Transverse colon (tissue), 4 donors: ENCODE measurements at regions not wholly inside any gene's neighbourhood (a gene's known extent, or its start where the extent isn't known, plus 50 kb on each side); places are given as distances from the start of the nearest gene placed in this dataset.

ENCODE experiments used
- DNase-seq: peaks from one replicate; pipeline ENCODE4 v3.0.0-alpha.2; 2019
- H3K27ac ChIP-seq, 4 donors: fragments of 200-600 bp; sonication (generic); 2 replicates each; pipeline ENCODE4 v1.5.1; 2016 to 2018; ENCODE audit warnings: inconsistent platforms in 4 of 4
- H3K27me3 ChIP-seq: fragments of 200-600 bp; sonication (generic); 2 replicates; pipeline ENCODE4 v1.5.1; 2017; ENCODE audit warnings: inconsistent platforms
- H3K36me3 ChIP-seq, 4 donors: fragments of 200-600 bp; sonication (generic); 2 replicates each; pipeline ENCODE4 v1.5.1; 2017 to 2019; ENCODE audit warnings: inconsistent platforms in 4 of 4
- H3K4me1 ChIP-seq, 4 donors: fragments of 200-600 bp; sonication (generic); 2 replicates each; pipeline ENCODE4 v1.5.1; 2017 to 2020; ENCODE audit warnings: inconsistent platforms in 4 of 4
- H3K4me3 ChIP-seq, 4 donors: fragments of 200-600 bp; sonication (generic); 1 replicate in 1 of 4; 2 replicates in 3 of 4; pipeline versions ENCODE4 v1.5.1 to v1.6.1; 2017 to 2019; ENCODE audit warnings: inconsistent platforms in 4 of 4
- H3K9me3 ChIP-seq, 2 donors: fragments of 200-600 bp; sonication (generic); 2 replicates each; pipeline ENCODE4 v1.5.1; 2017 to 2019; ENCODE audit warnings: inconsistent platforms in 2 of 2
- EP300 ChIP-seq: sonication (generic); formaldehyde crosslinking; IDR thresholded peaks from one replicate; pipeline ENCODE4 v1.6.1; 2017; ENCODE audit warnings: antibody characterized with exemption, low read depth
- POLR2A ChIP-seq: fragments of 450-650 bp; IDR thresholded peaks from one replicate; pipeline ENCODE4 v1.6.1; 2016; ENCODE audit warnings: antibody characterized with exemption, mild to moderate bottlenecking, moderate library complexity
- POLR2AphosphoS5 ChIP-seq, 3 donors: sonication (generic); formaldehyde crosslinking; IDR thresholded peaks; one replicate each; pipeline ENCODE4 v1.6.1; 2016; ENCODE audit warnings: antibody characterized with exemption in 3 of 3
- WGBS, 2 donors: methylation state at CpG; one replicate each; pipeline ENCODE4 v1.1.5; 2018; ENCODE audit warnings: low coverage in 1 of 2; 5-methylcytosine and 5-hydroxymethylcytosine counted together
- in situ Hi-C, 4 donors: fragments of 200-750 bp; cut with MboI; loops; one replicate each; pipeline versions ENCODE4 v1.15.0 to v1.15.1; 2017; ENCODE audit warnings: low sequenced_read_pairs in 3 of 4, low pct_ligation_motif_present in 1 of 4, low pct_unique_long_range_greater_than_20kb in 1 of 4
- intact Hi-C: fragments of 100-400 bp; cut with DNase I; formaldehyde crosslinking; loops from one replicate; pipeline ENCODE4 v1.15.1; 2023; ENCODE audit warnings: low total_unique reads
- TF ChIP-seq, protein P1 (sequence below), 5 experiments: fragments of 200-600 bp in 3 of 5; fragments of 450-650 bp in 2 of 5; sonication (generic) in 3 of 5; IDR thresholded peaks; 1 replicate in 2 of 5; 2 replicates in 3 of 5; pipeline ENCODE4 v1.5.1; 2016 to 2017; ENCODE audit warnings: antibody characterized with exemption in 5 of 5, inconsistent platforms in 3 of 5, mild to moderate bottlenecking in 2 of 5, moderate library complexity in 1 of 5

GRCh38 chr1:91610789-91611188, 110.1 kb downstream of the CDC7 start:
- WGBS, 2 donors, result 86 to 87% methylated on average over 5 to 6 of the region's 6 CpGs
- TF ChIP-seq POLR2AphosphoS5 (IDR thresholded peaks at IDR 0.05) (no peak), POLR2A (no peak), EP300 (no peak)
- TF ChIP-seq, protein P1, sequence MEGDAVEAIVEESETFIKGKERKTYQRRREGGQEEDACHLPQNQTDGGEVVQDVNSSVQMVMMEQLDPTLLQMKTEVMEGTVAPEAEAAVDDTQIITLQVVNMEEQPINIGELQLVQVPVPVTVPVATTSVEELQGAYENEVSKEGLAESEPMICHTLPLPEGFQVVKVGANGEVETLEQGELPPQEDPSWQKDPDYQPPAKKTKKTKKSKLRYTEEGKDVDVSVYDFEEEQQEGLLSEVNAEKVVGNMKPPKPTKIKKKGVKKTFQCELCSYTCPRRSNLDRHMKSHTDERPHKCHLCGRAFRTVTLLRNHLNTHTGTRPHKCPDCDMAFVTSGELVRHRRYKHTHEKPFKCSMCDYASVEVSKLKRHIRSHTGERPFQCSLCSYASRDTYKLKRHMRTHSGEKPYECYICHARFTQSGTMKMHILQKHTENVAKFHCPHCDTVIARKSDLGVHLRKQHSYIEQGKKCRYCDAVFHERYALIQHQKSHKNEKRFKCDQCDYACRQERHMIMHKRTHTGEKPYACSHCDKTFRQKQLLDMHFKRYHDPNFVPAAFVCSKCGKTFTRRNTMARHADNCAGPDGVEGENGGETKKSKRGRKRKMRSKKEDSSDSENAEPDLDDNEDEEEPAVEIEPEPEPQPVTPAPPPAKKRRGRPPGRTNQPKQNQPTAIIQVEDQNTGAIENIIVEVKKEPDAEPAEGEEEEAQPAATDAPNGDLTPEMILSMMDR (IDR thresholded peaks at IDR 0.05), result no peak
- Histone ChIP-seq H3K9me3 (no peaks in the 10 kb centered on the region), H3K36me3 (no peaks in the 10 kb centered on the region), H3K27me3 (no peaks in the 10 kb centered on the region), H3K27ac (no peak overlapping the region), H3K4me3 (no peak overlapping the region), H3K4me1 (peaks cover 0 to 5% (median 2%) of the 10 kb centered on the region in 4 donors)
- intact Hi-C loops, result no loop called here
- no peak for DNase-seq
- in situ Hi-C loops, result no loop called here

- in situ Hi-C loops, result no loop called here
- Histone ChIP-seq H3K9me3 (no peaks in the 10 kb centered on the region), H3K27me3 (no peaks in the 10 kb centered on the region), H3K27ac (no peak overlapping the region), H3K36me3 (no peaks in the 10 kb centered on the region), H3K4me3 (no peak overlapping the region), H3K4me1 (peaks cover 0 to 5% (median 2%) of the 10 kb centered on the region in 4 donors)
- no peak for TF ChIP-seq POLR2A
- TF ChIP-seq POLR2AphosphoS5 (IDR thresholded peaks at IDR 0.05), result no peak
- no peak for TF ChIP-seq EP300
- TF ChIP-seq, protein P1 (IDR thresholded peaks at IDR 0.05), result peak in 2 of 5 experiments; percentile 4 to 15
- peak; percentile 14 for DNase-seq
- 33 to 83% methylated on average over 3 to 12 of the region's 12 CpGs for WGBS, 2 donors
- intact Hi-C loops, result no loop called here
Measured at GRCh38 chr1:91611483-91611917, 110.8 kb downstream of the CDC7 start.

- peak; percentile 19 for DNase-seq
Measured at GRCh38 chr1:91613595-91613994, 112.9 kb downstream of the CDC7 start.

DNA sequence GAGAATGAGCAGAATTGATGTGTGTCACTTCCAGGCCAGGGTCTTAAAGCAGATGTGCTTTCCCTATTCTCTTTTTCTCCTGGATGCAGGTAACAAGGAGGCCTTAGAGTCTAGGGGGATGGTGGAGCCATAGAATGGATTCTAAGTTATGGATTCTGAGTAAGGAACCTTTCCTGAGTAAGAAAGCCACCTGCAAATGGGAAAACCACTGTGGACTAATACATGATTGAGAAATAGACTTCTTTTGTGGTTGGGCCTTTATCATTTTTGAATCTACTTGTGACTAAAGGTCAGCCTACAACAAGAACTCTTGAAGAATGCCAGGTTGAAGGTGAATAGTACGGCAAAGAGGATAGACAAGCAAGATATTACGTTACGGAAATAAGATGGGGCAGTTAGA, 116.1 kb downstream of the CDC7 start:
- Histone ChIP-seq H3K36me3 (no peaks in the 10 kb centered on the region), H3K4me1 (peaks cover 0 to 2% (median under 1%) of the 10 kb centered on the region in 4 donors), H3K4me3 (no peak overlapping the region), H3K9me3 (no peaks in the 10 kb centered on the region), H3K27me3 (no peaks in the 10 kb centered on the region), H3K27ac (no peak overlapping the region)
- intact Hi-C loops, result no loop called here
- no peak for TF ChIP-seq POLR2A
- TF ChIP-seq, protein P1 (IDR thresholded peaks at IDR 0.05), result no peak
- no peak for TF ChIP-seq POLR2AphosphoS5 (IDR thresholded peaks at IDR 0.05)
- TF ChIP-seq EP300, result no peak
- no peak for DNase-seq
- in situ Hi-C loops, result no loop called here
- WGBS, 2 donors, result 90 to 99% methylated on average over 3 of the region's 3 CpGs

More at GRCh38 chr1:91613595-91613994, 112.9 kb downstream of the CDC7 start:
- 95% methylated on average over 1 of the region's 1 CpG; no CpG with 5 or more reads in 1 of the 2 donors for WGBS, 2 donors
- H3K27me3 ChIP-seq, result no peaks in the 10 kb centered on the region
- H3K27ac ChIP-seq, result no peak overlapping the region
- intact Hi-C loops (no loop called here), in situ Hi-C loops (no loop called here)
- no peaks in the 10 kb centered on the region for H3K36me3 ChIP-seq
- H3K9me3 ChIP-seq, result no peaks in the 10 kb centered on the region
- H3K4me3 ChIP-seq, result no peak overlapping the region
- H3K4me1 ChIP-seq, result peaks cover 0 to 5% (median 2%) of the 10 kb centered on the region in 4 donors
- no peak for TF ChIP-seq EP300
- TF ChIP-seq POLR2AphosphoS5 (IDR thresholded peaks at IDR 0.05), result no peak
- no peak for TF ChIP-seq POLR2A
- TF ChIP-seq, protein P1 (IDR thresholded peaks at IDR 0.05), result no peak
